ENCODE measurements at regions not wholly inside any gene's neighbourhood (a gene's known extent, or its start where the extent isn't known, plus 50 kb on each side); places are given as distances from the start of the nearest gene placed in this dataset.
"Not testable (repeated sequence)": the region's sequence is repeated elsewhere in the genome, so short reads cannot be mapped to it uniquely, and the experiment has no call there.

- Histone ChIP-seq H3K27ac (replicated peaks) (no peak overlapping the region), H3K27me3 (ENCODE audit: low read depth) (no peaks in the 10 kb centered on the region), H3K36me3 (no peaks in the 10 kb centered on the region), H3K9me3 (replicated peaks) (no peaks in the 10 kb centered on the region), H3K4me1 (no peaks in the 10 kb centered on the region), H3K4me3 (no peak overlapping the region)
- intact Hi-C loops (cut with micrococcal nuclease): no loop called here
- TF ChIP-seq CTCF (IDR thresholded peaks at IDR 0.05; ENCODE audit: borderline replicate concordance): no peak
- no peak for DNase-seq
Observed at GRCh38 chr5:89336111-89336510, 453.1 kb upstream of the MEF2C start.

DNA sequence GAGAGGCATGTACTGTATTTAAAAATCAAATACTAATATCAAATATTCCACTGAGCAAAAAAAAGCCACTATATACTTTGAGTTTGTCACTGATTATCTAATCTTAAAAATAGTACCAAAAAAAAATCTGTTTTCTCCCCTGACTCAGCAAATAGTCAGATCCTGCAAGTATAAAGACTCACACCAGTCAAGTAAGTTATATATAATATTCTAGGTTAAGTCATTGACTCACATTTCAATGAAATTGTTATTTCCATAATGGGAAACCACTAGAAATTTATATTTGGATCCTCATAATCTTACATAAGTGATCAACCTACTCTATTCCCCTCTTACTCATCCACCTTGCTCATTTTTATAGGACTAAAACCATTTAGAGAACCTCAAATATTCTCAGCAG, 447.2 kb upstream of the MEF2C start:
- no peak for DNase-seq
- H3K27ac ChIP-seq (replicated peaks): no peak overlapping the region
- H3K4me1 ChIP-seq: no peaks in the 10 kb centered on the region
- intact Hi-C loops (cut with micrococcal nuclease): no loop called here
- no peaks in the 10 kb centered on the region for H3K27me3 ChIP-seq (ENCODE audit: low read depth)
- H3K9me3 ChIP-seq (replicated peaks): no peaks in the 10 kb centered on the region
- H3K36me3 ChIP-seq: no peaks in the 10 kb centered on the region
- H3K4me3 ChIP-seq: no peak overlapping the region
- no peak for TF ChIP-seq CTCF (IDR thresholded peaks at IDR 0.05; ENCODE audit: borderline replicate concordance)

DNA sequence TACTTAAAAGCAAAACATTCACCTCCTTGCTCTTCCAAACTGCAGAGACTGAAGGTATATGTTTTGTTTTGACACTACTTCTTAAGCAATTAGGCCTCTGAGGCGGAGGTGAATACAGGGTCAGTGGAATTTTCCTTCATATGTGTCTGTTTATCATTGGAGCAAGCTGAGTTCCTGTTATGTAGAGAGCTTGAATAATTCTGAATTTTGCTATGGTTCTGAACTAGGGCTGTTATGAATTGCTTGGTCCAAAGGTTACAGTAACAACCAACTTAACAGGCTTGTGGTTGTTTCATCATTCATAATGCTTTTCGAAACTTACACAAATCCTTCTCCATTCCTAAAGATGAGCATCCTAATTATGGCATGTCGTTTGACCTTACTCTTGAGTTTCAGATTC, 444.6 kb upstream of the MEF2C start:
- intact Hi-C loops (cut with micrococcal nuclease): no loop called here
- Histone ChIP-seq H3K9me3 (replicated peaks) (no peaks in the 10 kb centered on the region), H3K27ac (replicated peaks) (no peak overlapping the region), H3K4me1 (no peaks in the 10 kb centered on the region), H3K36me3 (no peaks in the 10 kb centered on the region), H3K27me3 (ENCODE audit: low read depth) (no peaks in the 10 kb centered on the region), H3K4me3 (no peak overlapping the region)
- TF ChIP-seq CTCF (IDR thresholded peaks at IDR 0.05; ENCODE audit: borderline replicate concordance): no peak
- DNase-seq: no peak

DNA sequence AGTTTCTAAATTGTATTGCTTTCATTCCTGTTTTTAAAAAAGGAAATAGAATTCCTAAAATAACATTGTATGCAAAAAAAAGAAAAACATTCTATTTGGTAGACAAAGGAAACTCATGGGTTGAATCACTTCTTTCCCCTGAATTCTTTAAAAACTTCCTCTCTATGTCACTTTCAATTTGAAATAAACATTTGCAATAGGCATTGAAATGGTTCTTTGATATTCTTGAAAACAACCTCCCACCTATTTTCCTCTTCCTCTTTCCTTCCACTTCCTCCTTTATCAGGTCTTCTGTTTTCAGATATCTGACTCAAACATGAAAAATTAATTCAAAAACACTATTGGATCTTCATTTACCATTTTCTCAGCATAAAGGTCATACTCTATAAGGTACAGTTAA, 442.0 kb upstream of the MEF2C start:
- no peaks in the 10 kb centered on the region for H3K36me3 ChIP-seq

GRCh38 chr5:89320421-89321277, 437.7 kb upstream of the MEF2C start:
- no peaks in the 10 kb centered on the region for H3K9me3 ChIP-seq (replicated peaks)
- H3K27me3 ChIP-seq (ENCODE audit: low read depth): no peaks in the 10 kb centered on the region
- intact Hi-C loops (cut with micrococcal nuclease): no loop called here
- no peak for TF ChIP-seq CTCF (IDR thresholded peaks at IDR 0.05; ENCODE audit: borderline replicate concordance)
- H3K36me3 ChIP-seq: no peaks in the 10 kb centered on the region
- H3K4me1 ChIP-seq: no peaks in the 10 kb centered on the region
- H3K27ac ChIP-seq (replicated peaks): no peak overlapping the region
- no peak overlapping the region for H3K4me3 ChIP-seq
- no peak for DNase-seq

More for the DNA sequence above, 442.0 kb upstream of the MEF2C start:
- no peak for TF ChIP-seq CTCF (IDR thresholded peaks at IDR 0.05; ENCODE audit: borderline replicate concordance)
- Histone ChIP-seq H3K9me3 (replicated peaks) (no peaks in the 10 kb centered on the region), H3K4me1 (no peaks in the 10 kb centered on the region), H3K4me3 (no peak overlapping the region), H3K27ac (replicated peaks) (no peak overlapping the region), H3K27me3 (ENCODE audit: low read depth) (no peaks in the 10 kb centered on the region)
- intact Hi-C loops (cut with micrococcal nuclease): no loop called here
- DNase-seq: no peak

- DNase-seq; H3K9me3 ChIP-seq (replicated peaks); H3K27ac ChIP-seq (replicated peaks): not testable (repeated sequence)
Observed at GRCh38 chr5:89317838-89318237, 434.9 kb upstream of the MEF2C start.

More at GRCh38 chr5:89317838-89318237, 434.9 kb upstream of the MEF2C start:
- intact Hi-C loops (cut with micrococcal nuclease); H3K4me1 ChIP-seq; H3K4me3 ChIP-seq; H3K36me3 ChIP-seq; H3K27me3 ChIP-seq (ENCODE audit: low read depth): not testable (repeated sequence)

Measured in left ventricle myocardium inferior (tissue), 1 donor.